ENCODE measurements at regions not wholly inside any gene's neighbourhood (a gene's known extent, or its start where the extent isn't known, plus 50 kb on each side); places are given as distances from the start of the nearest gene placed in this dataset.
"Not testable (repeated sequence)": the region's sequence is repeated elsewhere in the genome, so short reads cannot be mapped to it uniquely, and the experiment has no call there.

DNA sequence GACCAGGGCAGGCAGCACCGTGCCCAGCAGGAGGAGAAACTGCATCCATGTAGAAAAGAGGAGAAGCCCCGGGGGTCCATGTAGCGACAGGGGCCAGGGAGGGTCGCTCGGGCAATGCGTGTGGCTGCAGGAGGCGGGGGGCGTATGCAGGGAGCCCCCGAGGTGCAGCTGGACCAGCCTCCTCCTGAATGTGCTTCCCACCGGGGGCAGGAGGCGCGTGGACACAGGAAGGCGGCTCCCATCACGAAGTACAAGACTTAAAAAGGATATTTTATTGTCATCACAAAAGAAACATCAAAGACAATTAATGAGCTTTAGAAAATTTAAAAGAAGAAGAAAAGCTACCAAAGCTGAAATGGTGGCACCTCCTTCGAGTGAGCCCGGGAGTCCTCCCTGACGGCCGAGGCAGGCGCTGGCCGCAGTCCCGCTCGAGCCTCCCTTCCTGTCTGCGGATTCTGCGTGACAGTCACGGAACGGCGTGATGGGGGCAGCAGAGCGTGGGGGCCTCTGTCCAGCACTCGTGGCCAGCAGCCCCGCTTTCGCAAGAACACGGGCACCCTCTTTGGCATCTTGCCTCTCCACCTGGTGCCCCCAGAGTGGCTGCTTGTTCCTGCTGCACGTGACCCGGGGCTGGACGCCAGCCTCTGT is 238.0 kb downstream of the TMEM121 start:
- TF ChIP-seq BACH1 (IDR thresholded peaks at IDR 0.05; ENCODE audit: low read length); POLR2AphosphoS5 (IDR thresholded peaks at IDR 0.05; ENCODE audit: low read depth, low read length); GABPA (IDR thresholded peaks at IDR 0.05; ENCODE audit: borderline replicate concordance, insufficient read depth, low read length); HDAC6 (IDR thresholded peaks at IDR 0.05; ENCODE audit: low read depth, low read length); POLR2A (IDR thresholded peaks at IDR 0.05; ENCODE audit: control extremely low read depth in 1 of 2, low read depth in 2 of 2, low read length in 2 of 2); RFX5 (IDR thresholded peaks at IDR 0.05; ENCODE audit: borderline replicate concordance, low read depth, low read length): not testable (repeated sequence)
- TF ChIP-seq, protein P1, sequence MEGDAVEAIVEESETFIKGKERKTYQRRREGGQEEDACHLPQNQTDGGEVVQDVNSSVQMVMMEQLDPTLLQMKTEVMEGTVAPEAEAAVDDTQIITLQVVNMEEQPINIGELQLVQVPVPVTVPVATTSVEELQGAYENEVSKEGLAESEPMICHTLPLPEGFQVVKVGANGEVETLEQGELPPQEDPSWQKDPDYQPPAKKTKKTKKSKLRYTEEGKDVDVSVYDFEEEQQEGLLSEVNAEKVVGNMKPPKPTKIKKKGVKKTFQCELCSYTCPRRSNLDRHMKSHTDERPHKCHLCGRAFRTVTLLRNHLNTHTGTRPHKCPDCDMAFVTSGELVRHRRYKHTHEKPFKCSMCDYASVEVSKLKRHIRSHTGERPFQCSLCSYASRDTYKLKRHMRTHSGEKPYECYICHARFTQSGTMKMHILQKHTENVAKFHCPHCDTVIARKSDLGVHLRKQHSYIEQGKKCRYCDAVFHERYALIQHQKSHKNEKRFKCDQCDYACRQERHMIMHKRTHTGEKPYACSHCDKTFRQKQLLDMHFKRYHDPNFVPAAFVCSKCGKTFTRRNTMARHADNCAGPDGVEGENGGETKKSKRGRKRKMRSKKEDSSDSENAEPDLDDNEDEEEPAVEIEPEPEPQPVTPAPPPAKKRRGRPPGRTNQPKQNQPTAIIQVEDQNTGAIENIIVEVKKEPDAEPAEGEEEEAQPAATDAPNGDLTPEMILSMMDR (IDR thresholded peaks at IDR 0.05; ENCODE audit: control extremely low read depth in 1 of 3, insufficient read depth in 1 of 3, low read depth in 1 of 3, low read length in 3 of 3), result not testable (repeated sequence)

All from H1 (cell line).